GM18498 (cell line): ENCODE measurements at regions not wholly inside any gene's neighbourhood (a gene's known extent, or its start where the extent isn't known, plus 50 kb on each side); places are given as distances from the start of the nearest gene placed in this dataset.
"Not testable (repeated sequence)": the region's sequence is repeated elsewhere in the genome, so short reads cannot be mapped to it uniquely, and the experiment has no call there.

Source experiments
- ATAC-seq: cut with Tn5 transposase; IDR thresholded peaks from one replicate; pipeline ENCODE4 v1.9.1; 2021; ENCODE audit warnings: mild to moderate bottlenecking, moderate library complexity; ENCODE audit not compliant: unreplicated experiment

DNA sequence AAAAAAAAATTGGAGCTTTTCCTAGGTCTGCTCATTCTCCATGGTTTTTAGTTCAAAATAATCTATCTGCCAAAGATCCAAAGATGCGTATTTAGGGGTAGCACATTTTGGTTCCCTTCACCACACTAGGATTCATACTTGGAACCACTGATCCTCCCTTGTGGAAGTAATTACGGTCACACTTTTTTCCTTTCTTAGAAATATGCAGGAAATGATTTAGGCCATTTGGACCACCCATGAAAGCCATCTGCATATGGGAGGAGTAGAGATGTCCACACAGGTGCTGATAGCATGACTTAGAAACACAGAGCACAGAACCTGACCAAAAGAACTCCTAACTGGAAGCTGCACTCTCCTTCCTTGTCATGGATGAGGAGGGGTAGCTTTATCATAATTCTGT is 105.9 kb upstream of the RAI14 start:
- no peak for ATAC-seq

DNA sequence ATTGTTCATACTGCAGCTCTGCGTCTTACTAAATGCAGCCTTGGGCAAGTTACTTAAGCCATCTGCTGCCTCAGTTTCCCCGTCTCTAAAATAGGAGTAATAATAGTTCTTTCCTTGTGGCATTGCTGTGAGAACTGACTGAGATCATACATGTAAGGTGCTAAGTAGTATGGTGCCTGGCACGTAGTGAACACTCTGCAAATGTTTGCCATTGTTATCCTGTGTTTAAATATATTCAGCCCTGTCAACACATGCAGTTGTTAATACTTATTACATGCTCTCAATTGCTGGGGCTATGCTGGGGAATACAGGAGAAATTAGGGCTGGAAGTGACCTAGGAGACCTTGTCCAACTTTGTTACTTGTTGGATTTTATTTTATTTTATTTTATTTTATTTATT is 105.2 kb upstream of the RAI14 start:
- no peak for ATAC-seq

- no peak for ATAC-seq
Observed at GRCh38 chr5:34551911-34552433, 104.2 kb upstream of the RAI14 start.

GRCh38 chr5:34552686-34553085 is 103.4 kb upstream of the RAI14 start:
- no peak for ATAC-seq

- no peak for ATAC-seq
Observed at GRCh38 chr5:34553581-34553980, 102.5 kb upstream of the RAI14 start.

DNA sequence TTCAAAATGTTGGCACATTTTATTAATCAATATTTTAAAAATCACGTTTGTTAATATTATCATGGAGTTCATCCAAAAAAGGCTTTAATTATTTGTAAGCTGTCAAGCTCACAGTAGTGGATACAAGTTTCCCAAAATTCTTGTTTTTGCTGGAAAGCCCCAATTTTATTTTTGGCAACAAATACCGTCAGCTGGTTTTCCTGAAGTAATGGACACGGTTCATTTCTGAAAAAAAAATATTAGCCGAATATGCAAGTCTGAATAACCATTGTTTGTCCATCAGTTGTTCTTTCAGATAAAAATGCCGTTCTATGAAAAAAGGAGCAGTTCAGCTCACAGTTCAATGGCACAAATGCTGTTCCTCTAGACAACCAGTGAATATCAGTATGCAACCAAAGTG is 101.5 kb upstream of the RAI14 start:
- ATAC-seq: no peak

- ATAC-seq: no peak
Observed at GRCh38 chr5:34555699-34556508, 100.2 kb upstream of the RAI14 start.

- no peak for ATAC-seq
Observed at GRCh38 chr5:34556509-34556782, 99.7 kb upstream of the RAI14 start.

- not testable (repeated sequence) for ATAC-seq
Observed at GRCh38 chr5:34561581-34561980, 94.5 kb upstream of the RAI14 start.

- ATAC-seq: no peak
Observed at GRCh38 chr5:34562791-34563190, 93.3 kb upstream of the RAI14 start.

DNA sequence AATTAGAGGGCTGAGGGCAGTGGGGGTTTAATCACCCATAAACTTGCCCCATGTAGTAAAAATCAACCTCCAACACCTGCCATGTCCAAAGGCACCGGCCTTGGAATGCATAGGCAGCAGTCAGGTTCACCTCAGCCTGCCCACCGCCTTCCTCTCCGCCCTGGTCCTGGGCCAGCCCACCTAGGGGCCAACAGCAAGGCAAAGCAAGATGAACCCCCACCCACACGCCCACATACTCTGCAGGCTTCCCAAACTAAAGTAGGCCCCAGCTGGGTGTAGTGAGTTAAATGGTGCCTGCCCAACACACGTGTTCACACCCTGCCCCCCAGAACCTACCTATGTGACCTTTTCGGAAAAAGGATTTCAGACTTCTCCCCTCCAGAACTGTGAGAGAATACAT is 92.9 kb upstream of the RAI14 start:
- no peak for ATAC-seq

GRCh38 chr5:34563931-34564709 is 92.0 kb upstream of the RAI14 start:
- ATAC-seq: no peak

GRCh38 chr5:34564710-34565235 is 91.4 kb upstream of the RAI14 start:
- no peak for ATAC-seq

- ATAC-seq: no peak
Observed at GRCh38 chr5:34570143-34570542, 86.0 kb upstream of the RAI14 start.

DNA sequence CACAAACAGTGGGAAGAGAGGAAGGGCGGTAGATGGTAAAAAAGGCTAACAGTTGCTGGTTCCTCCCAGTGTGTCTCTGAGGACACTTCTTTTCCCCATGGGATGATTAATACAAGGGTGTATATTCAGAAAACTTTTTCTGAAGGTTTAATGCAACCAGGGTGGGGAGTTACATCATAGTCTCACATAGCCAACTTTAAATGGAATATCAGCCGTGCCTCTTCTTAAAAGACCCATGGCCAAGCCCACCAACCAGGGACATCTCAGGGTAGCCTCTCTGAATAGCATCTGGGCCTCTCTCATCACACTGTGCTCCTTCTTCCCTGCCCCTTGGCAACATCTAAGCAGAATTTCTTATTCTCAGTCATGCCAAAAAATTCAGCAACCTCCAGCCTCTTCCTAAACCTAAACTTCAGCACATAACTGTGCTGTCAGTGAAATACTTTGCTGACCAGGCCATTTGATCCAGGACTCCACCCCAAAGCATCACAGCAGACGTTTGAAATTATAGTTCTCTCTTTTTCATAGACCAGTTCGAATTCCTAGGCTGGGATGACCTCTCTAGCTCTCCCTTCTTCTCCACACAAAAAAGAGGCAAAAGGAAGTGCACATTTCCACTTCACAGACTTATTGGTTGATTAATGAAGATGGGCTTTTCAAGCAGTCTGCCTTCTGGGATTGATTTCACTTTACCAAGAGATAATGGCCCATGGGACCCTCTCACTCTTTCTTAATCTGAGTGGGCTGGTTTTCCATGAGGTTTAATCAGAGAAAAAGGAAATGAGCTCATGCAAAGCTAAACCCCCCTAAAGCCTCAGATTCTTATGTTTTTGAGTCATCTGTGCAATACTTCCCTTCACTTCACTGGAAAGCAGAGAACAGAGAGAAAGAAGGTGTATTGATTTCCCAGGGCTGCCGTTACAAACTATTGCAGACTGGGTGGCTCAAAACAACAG is 85.1 kb upstream of the RAI14 start:
- ATAC-seq: no peak

DNA sequence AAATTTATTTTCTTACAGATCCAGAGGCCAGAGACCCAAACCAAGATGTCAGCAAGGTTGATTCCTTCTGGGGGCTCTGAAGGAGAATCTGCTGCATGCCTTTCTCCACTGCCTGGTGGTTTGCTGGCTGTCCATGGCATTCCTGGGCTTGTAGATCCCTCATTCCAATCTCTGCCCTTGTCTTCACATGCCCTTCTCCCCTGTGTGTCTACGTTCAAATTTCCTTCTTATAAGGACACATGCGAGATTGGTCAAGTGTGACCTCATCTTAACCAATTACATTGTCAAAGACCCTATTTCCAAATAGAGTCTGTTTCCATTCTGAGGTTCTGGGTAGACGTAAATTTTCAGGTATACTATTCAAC is 84.5 kb upstream of the RAI14 start:
- no peak for ATAC-seq

GRCh38 chr5:34574936-34575467 is 81.1 kb upstream of the RAI14 start:
- no peak for ATAC-seq

GRCh38 chr5:34576891-34577666 is 79.0 kb upstream of the RAI14 start:
- ATAC-seq: no peak

GRCh38 chr5:34578962-34579361 is 77.2 kb upstream of the RAI14 start:
- no peak for ATAC-seq

- ATAC-seq: no peak
Observed at GRCh38 chr5:34580983-34581382, 75.1 kb upstream of the RAI14 start.
